Inferior parietal cortex (tissue), 1 donor: ENCODE measurements at regions not wholly inside any gene's neighbourhood (a gene's known extent, or its start where the extent isn't known, plus 50 kb on each side); places are given as distances from the start of the nearest gene placed in this dataset.

ENCODE experiments used
- DNase-seq: peaks from one replicate; pipeline ENCODE4 v3.0.0-alpha.2; 2016; ENCODE audit errors: extremely low spot score

DNA sequence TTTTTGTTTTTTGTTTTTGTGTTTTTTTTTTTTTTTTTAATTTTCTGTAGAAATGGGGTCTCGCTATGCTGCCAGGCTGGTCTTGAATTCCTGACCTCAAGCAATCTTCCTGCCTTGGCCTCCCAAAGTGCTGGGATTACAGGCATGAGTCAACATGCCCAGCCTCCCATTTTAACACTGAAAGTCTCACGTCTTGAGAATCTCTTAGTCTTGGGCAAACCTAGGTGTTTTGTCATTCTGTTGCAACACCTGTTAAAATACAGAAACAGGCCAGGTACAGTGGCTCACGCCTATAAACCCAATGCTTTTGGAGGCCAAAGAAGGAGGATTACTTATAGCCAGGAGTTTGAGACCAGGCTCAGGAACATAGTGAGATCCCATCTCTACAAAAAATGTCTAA, 599.0 kb downstream of the TLR4 start:
- no peak for DNase-seq

DNA sequence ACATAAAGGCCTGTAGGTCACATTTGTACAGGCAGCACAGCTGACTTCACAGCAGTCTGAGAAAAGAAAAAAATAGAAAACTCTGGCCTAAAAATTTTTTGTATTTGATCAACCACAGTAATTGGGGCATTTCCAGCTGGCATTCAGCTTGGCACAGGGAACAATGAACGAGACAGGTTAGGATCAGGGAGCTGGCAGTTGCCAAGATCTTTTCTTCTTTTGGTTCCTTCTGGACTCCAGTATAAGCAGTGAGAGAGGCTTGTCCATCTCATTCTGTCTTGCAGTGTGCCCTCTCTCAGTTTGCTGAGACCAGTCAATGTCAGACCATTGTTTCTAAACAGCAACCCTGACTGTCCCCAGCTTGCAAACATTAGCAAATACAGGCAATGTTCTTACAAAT, 601.1 kb downstream of the TLR4 start:
- no peak for DNase-seq

DNA sequence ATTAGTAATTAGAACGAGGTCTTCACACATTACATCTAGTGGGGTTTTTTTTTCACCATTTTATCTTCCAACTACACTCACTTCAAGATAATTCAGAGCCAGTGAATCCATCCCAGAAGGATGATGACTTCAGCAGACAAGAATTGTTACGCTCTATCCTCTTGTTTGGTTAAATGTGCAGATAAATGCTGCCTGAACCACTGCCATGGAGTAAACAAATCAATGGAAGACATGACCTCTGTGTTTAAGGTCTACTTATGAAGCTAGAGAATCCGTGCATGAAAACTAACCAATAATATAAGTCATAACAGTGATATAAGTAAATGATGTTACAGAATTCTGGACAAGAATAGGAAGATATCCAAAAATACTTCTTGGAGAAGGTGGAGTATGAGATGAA, 602.6 kb downstream of the TLR4 start:
- DNase-seq = no peak

DNA sequence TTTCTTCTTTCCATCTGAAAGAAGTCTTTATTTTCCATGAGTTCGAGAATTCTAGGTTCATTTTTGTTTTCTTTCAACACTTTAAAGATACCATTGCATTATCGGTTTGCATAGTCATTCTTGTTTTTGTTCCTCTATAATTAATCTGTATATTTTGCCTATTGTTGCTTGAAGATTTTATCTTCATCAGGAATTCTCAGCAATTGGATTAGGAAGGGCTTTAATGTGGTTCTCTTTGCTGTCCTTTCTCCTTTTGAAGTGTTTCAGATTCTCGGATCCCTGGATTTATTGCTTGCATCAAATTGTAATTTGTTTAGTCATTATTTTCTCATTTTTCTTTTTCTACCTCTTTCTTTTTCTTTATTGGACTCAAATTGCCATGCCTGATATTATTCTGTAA, 609.8 kb downstream of the TLR4 start:
- no peak for DNase-seq

DNA sequence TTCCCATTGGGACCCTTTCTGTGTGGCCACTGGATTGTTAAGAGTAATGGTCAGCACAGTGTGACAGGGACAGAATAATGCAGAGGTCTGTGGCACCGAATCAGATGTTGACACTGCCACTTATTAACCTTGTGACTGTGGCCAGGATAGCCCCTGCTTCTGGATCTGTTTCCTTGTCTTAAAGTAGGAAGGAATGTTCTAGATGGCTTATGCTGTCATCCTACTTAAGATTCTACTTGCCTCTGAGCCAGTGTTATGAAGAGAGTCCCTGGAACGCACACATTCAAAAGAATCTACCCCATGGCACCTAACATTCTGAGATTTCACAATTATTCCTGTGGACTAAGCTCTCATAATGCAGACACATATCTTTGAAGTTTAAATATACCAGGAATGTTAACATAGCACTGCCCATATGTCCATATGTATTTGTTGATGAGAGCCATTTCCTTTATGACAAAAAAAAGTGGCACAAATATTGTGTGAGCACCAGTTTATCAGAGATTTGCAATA, 612.7 kb downstream of the TLR4 start:
- DNase-seq = no peak

DNA sequence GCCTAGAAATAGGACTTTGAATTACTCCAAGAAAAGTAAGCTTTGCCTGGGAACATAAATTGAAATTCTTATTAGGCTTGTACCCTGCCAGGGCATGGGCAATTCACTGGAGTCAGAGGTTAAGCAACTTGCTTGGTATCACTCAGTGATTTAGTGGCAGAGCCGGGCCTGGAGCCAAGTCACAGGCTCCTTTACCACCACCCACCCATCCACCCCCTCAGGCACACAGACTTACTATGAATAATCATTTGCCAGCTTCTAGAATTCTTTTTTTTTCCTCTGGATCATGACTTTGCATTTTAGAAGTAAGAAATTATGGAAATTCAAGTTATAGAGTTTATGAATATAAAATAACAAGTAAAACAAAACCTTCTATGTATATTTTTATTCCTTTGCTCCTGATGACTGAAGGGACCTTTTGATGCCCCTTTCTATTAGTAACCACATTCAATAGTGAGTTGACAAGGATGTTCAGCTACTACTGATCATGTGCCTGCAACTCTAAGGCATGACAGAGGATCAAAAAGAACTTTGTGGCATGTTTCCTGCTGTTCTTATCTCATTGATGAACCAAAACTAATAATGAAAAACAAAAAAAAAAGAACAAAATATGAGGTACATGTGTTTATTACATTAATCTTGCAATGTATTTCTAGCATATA, 614.7 kb downstream of the TLR4 start:
- DNase-seq = no peak

DNA sequence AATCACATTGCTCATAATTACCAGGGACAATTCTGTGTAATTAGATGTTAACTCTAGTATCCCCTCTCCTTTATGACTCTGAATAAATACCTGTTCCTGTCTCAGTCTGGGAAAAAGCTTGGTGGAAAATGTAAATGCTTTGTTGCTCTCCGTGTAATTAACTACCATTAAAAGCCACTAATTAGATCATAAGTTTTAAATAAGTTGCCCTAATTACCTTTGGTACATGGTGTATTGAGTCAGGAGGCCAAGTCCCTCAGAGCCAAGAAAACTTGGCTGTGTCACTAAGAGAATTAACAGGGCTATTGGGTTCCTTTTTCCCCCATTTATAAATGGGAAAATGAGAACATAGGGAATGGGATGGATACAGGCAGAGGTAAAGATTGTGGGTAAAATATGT, 617.6 kb downstream of the TLR4 start:
- DNase-seq = no peak

DNA sequence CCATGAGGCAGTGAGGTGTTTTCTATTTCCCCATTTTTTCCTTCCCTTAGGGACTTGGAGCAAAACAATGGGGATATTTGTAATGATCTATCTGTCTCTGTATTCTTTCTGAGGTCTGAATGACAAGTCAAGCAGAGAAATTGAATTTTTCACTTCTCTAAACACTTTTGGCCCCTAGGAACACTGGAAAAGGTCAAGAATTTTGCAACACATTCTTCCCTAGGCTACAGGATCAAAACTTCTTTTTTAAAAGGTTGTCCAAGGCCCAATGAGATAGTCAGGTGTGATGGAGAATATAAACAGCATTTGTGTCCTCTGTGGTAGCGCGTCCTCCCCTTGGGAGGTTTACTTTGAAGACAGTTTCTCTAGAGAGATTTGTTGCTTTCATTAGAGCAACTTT, 620.5 kb downstream of the TLR4 start:
- DNase-seq = no peak

DNA sequence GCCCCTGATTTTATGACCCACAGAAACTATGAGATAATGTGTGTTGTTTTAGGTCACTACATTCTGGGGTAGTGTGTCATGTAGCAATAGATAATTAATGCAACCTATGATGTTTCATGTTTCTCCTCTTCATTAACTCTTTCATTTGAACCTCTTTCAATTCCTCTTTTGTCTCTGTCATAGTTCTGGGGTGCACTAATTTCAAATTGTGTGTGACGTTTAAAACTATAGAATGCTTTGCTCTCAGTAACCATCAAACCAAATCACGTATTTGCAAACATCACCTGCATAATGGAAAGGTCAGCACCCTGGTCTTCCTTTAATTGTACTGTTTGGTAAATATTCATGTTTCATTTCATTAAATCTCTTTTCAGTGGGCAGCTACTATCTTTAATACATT, 621.6 kb downstream of the TLR4 start:
- no peak for DNase-seq

DNA sequence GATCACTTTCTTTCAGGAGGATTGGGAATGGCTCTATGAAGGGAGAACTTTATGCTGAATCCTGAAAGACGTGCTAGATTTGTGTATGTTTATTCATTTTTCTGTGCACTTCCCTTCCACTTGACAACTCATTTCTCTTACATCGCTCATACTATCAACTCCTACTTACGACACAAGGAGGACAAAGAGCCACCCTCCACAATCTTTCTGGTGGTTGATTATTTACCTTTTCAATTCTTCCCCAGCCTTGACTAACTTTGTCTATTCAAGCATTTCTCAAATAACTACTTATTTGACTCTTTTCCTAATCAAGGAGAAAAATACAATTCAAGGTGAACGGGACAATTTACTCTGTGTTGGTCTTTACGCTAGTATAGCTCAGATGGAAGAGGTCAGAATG, 622.1 kb downstream of the TLR4 start:
- DNase-seq = no peak

DNA sequence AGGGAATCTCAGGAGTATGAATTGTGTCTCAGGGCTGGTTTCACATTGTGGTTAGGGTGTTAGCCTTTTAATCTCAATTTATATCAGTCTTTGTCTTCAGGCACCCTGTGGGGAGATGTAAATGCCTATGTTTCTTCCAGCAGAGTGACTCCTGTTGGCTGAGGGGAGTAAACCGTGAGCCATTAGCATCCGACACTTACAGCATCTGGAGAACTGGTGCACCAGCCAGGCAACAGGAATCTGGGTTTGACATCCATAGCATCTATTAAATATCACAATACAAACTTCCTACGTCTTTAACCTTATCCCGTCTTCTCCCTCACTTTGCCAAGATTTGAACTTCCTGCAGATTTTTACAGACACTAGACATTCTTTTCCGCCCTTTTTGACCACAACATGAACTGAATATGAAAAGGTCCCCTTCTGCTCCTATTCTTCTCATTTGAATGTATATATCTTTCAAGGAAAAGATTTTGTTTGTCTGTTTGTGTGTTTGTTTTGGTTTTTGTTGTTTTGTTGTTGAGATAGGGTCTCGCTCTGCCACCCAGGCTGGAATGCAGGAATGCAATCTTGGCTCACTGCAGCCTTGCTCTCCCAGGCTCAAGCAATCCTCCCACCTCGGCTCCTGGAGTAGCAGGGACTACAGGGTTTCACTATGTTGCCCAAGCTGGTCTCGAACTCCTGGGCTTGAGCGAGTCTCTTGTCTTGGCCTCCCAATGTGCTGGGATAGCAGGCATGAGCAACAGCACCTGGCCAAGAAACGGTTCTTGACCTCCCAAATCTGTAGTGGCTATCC, 626.2 kb downstream of the TLR4 start:
- no peak for DNase-seq

DNA sequence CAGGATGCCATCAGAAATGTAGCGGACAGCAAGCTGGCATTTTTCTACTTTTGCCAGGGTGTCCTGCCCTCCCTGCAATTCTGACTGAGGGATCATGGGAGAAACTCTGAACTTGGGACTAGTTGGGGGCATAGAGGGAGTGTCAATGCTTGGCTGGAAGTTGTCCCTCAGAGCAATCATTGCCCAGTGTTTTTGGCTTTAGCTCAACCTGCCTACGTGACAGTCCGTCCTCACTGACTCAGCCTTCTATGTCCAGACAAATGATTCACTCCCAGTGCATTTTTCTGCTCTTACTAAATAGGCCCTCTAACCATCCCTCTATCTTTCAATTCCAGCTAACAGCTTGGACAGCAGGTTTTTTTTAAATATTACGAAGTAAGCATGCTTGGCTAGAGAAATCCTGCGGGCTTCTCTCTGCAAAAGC, 627.4 kb downstream of the TLR4 start:
- DNase-seq = no peak

DNA sequence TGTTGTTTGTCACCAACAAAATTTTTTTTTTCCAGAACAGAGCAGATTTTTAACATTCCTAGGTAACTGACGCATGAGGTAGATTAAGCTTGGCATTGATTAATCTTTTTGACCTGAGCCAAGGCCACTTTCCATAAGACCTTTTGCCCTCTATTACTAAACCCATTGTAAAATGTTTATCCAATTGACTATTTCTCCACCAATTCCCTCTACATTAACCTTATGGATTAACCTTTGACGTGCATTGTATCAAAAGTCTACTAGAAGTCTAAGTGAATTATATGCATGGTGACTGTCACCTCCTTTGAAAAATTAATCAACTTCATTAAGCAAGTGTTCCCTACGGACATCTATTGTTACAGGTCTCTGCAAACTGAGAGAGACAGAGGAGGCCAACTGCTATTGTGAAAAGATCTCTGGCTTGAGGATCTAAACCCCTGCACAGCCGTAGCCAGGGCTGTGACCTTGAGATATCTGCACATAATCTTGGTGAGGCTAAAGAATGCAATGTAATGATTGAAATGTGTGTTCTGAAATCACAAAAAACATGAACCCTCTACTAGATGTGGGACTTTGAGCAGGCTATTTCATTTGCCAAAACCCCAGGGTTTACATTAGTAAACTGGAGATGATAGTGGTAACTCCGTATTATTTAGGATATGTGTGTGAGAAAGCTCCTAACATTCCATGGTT, 632.2 kb downstream of the TLR4 start:
- DNase-seq = no peak

DNA sequence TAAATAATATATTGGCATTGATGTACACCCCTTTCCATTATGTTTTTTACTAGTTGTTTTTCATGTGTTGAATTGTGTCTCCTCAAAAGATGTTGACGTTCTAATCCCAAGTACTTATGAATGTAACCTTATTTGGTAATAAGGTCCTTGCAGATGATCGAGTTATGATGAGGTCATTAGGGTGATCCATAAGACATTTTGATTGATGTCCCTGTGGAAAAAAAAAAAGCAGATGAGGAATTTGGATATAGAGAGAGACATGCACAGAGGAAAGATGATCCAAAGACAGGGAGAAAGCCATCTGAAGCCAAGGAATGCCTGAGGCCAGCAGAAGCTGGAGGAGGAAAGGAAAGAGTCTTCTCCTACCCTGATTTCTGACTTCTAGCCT, 632.7 kb downstream of the TLR4 start:
- DNase-seq = no peak

DNA sequence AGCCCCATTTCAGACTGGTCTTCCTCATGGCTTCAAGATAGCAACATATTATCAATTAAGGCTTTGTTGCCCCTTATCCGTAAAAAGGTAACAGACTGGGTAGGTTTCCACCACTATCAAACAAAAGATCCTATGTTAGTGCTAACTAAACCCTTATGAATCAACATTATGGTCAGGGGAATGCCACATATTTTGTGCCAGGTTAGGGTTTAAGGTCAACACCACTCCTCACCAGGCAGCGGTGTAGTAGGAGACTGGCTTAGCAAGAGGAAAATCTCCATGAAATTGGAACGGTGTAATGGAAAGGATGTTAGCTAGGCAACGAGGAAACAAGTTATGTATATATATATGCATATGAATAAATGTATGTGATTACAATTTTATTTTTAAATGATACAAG, 655.8 kb downstream of the TLR4 start:
- no peak for DNase-seq

DNA sequence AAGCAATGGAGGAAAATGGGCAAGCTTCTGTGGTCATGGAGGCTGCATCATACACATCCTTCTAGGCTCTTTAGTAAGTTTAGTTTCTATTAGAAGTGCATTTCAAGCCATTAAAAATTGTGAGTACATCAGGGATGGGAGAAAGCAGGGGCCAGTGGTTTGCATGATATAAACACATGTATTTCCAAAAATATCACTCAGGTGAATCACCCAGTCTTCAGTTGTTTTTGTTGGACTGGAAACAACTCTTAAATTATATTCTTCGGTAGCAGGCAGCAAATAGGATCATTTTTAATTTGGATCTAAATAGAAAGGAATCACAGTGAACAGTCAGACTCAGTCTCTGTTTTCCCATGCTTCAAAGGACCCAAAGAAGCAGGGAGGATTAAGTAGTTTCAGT, 657.9 kb downstream of the TLR4 start:
- no peak for DNase-seq

DNA sequence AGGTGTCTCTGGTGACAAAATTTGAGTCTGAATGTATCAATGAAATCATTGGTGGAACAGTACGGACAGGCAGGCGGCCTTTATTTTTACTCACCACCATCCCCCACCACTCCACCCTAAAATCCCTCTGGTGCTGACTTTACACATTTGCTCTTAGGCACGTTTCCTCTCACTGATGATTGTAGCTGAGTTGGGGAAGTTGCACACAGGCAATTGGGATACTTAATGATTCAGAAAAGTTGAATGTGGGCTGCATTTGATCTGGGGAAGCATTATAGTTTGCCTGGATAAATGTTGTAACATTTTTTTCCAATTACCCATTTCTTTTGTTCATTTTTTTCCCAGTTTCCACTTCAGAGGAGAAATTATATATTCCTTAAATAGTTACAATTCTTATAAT, 658.4 kb downstream of the TLR4 start:
- no peak for DNase-seq

DNA sequence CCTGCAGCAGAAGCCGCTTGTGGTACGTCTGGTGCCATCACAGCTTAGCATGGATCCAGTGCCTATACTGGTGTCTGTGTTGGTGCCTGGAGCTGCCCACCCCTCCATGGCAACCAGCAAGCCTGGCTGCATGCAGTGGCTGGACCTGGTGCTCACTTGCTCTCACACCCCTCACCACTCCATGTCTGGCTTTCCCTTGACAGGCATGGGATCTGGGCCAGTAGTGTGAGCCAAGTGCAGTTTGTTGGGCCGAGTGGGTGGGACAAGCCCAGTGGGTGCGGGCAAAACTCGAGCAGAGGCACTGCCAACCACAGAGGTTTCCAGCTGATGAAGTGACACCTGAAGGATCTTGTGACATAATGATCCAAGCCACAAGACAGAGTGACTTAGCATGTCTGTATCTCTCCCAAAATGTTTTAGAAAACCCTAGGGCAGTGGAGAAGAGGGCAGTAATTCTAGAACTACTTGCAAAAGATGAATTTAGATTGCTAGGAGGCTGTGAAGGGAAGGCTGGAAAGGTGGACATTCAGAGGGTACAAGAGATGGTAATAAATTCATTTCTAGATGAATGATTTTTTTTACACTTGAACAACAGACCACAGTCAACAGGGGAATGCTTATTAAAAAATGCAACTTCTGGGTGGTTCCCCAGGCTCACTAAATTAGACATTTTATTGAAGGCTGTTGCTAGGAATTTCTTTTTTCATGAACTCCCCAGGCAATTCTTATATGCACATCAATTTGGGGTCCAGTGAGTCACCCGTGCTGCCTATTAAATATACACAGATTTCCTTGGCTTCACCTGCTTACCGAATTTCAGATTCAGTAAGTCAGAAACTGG, 660.3 kb downstream of the TLR4 start:
- no peak for DNase-seq

DNA sequence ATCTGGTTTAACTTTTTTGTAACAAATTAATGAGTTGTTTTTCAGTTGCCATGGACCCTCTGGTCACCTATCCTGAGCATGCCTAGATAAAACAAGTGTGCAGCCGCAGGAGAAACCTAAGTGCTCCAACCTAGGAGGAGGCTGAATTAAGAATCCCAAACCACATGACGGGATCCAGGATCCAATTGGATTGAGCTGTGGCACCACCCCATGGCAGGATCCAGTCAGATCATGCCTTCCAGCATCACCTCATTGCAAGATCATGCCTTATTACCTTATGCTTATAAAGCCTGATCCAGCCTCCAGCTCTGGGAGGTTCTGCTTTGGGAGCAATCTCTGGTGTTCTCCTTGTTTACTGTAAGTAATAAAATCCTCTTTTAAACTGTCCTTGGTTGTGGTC, 662.0 kb downstream of the TLR4 start:
- no peak for DNase-seq

DNA sequence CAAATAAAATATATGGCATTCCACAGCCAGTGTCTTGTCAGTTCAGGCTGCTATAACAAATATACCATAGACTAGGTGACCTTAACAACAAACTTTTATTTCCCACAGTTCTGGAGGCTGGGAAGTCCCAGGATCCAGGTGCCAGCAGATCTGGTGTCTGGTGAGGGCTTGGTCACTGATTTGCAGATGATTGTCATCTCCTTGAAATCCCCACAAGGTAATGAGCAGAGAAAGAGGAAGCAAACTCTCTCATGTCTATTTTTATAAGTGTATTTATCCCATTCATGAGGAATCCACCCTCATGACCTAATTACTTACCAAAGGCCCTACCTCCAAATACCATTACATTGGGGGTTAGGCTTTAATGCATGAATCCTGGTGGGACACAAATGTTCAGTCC, 663.2 kb downstream of the TLR4 start:
- no peak for DNase-seq

DNA sequence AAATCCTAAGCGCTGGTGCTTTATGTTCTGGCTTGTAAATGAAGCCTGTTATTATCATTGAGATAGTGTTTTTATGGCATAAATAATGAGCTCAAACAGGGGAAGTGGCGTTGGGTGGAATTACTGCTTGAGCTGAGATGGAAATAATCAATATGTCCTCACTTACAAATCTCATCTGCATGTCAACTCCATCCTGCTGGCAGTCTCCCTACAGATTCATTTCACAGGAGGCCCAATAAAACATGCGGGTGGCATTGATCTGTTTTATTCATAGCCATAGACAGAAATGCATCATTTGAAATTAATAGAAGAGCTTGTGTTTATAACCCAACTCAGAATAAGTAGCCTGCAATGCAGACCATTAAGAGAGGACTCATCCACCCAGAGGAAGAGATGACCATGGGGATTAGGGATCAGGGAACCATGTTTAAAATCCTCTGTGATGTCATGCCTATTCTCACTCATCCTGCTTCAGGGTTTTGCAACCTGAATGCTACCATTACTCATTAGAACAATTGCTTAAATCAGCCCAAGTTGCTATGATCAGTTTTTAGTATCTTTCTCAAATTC, 680.4 kb downstream of the TLR4 start:
- no peak for DNase-seq

DNA sequence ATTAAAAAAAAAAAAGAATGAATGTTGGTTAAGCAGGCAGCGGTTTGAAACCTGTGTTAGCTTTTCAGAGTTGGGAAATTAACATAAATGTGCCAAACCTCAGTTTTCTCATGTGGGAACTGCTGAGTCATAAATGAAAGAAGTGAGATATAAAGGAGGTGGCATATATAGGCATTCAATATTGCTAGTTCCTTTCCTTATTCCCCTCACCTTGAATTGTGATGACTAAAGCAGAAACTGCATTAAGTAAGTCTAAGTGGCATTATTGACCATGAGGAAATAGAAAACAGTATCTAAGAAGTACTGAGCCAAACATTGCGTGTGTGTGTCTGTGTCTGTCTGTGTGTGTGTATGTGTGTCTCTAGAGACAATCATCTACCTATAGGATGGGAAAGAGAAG, 691.2 kb downstream of the TLR4 start:
- DNase-seq = no peak
